ENCODE measurements at regions not wholly inside any gene's neighbourhood (a gene's known extent, or its start where the extent isn't known, plus 50 kb on each side); places are given as distances from the start of the nearest gene placed in this dataset.

DNA sequence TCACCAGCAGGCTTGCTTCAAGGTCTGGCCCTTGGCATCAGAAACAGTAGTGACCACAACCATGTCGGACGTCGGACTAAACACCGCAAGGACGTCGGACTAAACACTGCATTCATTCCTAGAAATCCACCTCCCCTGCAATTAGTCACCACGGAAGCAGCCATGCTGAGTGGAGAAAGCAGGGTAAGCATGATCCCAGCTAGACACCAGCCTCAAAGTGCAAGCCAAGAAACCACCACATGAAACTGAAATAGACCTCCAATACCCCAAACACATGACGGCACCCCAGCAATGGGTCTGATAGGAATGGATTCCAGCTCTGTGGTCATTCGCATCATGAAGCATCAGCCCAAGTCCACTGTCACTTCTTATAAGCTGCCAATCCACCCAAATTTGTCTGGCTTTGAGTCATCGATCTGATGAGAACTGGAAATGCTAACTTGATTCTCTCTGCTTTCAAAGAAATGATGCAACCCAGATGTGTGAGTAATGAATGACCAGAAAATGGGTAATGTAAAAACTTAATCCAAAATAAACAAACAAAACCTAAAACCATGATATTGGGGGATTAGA is 348.3 kb upstream of the TMCO5A start:
- no peak for FAIRE-seq

- FAIRE-seq: no peak
These were observed 347.5 kb upstream of the TMCO5A start for GRCh38 chr15:37586976-37587375.

- FAIRE-seq: no peak
These were observed 340.0 kb upstream of the TMCO5A start for GRCh38 chr15:37594417-37594816.

DNA sequence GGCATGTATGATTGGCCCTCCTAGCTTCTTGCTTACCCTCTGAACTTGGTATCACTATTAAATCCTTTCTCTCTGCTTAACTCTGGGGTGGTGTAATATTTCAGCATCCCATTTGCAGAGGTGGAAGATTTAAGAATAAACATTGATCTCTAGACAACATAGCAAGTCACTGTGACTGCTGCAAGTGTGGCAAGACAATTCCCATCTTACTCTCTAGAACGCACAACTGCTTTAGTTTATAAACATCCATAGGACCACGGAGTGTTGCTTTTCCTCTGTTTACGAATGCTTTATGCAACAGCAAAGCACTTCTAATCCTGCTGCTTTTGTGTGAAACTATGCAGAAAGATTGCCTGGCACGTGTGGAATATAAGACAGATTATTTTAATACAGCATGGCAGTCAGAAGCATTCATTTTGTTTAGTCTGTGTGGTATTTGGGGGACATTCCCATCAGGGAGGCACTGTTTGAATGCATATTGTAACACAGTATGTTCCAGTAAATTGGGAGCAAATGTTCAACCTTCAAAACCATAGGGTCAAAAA is 338.9 kb upstream of the TMCO5A start:
- FAIRE-seq: peak; percentile 3

DNA sequence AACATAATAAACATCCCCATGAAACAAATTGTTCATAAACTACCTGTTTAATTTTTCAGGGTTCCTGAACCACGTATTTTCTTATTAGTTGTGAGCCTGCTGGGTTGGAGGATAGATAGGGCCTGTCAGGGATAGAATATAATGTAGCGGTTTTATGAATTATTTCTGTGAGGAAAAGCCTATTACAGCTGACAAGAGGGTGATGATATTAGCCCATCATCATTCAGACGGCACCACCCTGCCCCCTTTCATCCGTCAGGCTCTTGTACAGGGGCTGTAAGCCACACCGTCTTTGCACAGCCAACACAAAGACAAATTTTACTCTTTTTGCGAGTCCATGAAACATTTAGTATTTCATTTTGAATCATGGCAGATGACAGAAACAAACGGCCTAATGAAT is 335.3 kb upstream of the TMCO5A start:
- no peak for FAIRE-seq

DNA sequence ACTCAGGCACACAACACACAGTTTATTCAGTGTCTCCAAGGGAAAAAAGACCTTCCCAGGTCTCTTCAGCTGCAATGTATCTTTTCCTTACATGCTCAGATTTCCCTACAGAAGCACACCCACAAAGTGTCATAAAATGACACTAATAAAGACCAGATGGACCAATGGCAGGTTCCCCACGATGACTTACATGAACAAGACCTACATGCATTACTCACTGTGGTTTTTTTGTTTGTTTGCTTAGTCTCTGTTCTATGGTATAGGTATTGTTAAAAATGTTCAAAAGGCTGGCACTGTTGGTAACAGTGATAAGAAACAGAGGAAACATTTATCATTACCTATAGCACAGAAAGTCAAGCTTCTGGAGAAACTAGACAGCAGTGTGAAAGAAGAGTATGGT is 318.2 kb upstream of the TMCO5A start:
- no peak for FAIRE-seq

DNA sequence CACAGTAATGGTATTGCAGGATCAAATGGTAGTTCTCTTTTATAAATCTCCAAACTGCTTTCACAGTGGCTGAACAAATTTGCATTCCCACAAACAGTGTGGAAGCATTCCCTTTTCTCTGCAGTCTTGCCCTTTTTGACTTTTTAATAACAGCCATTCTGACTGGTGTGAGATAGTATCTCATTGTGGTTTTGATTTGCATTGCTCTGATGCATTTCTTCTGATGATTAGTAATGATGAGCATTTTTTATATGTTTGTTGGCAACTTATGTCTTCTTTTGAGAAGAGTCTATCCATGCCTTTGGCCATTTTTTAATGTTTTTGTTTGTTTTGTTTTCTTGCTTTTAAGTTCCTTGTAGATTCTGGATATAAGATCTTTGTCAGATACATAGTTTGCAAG is 316.1 kb upstream of the TMCO5A start:
- FAIRE-seq: no peak

DNA sequence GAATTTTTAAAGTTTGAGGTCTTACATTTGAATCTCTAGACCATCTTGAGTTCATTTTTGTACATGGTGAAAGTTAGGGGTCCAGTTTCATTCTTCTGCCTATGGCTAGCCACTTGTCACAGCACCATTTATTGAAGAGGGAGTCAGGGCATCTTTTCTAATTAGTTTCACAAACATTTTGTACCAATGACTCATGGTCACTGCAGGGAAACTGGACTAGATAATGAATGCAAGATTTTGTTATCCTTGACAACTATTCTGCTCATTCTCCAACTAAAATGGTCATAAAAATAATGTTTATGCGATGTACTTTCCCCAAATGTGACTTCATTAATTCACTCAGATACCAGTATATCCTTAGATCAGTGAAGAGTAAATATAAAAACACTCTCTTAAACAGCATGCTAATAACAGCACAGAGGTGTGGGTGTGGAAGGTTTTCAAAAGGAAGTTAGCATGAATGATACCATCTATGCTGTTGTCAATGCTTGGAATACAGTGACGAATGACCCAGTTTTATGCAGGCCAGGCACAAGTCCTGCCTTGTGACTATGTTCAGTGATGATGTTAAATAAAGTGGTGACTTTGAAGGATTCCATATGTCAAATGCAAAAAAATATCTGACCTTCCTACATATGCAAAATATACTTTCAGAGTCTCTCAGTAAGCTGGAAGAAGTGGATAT is 314.9 kb upstream of the TMCO5A start:
- no peak for FAIRE-seq

DNA sequence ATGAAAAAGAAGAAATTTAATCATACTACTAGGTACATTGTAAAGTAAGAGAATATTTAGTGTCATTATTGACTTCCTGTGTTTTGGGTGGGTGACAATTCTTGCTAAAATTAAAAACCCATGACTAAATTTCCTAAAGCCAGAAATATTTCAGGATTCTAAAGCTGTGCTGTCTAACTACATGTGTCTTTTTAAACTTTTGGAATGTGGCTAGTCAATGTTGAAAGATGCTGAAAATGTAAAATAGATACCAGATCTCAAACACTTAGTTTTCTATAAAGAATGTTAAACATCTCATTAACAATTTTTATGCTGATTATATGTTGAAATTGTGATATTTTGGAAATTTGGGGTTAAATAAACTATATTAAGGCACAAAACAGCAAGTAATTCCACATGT is 308.9 kb upstream of the TMCO5A start:
- FAIRE-seq: no peak

DNA sequence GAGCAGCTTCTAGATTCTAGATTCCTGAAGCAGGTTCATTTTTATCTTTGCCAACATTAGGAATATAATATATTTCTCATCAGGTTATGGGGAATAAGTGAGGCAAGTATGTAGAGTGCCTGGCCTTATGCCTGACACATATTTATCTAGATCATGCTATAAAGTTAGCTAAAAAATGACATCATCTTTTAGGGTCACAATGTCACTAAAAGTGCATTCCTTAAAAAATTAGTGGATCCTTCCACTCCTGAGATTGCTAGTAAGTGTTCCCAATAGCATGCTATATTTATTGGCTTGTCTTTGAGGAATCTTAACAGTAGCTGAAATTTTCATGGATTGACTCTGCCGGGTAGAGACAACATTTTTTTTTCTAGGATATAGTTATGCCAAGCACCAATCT is 305.9 kb upstream of the TMCO5A start:
- FAIRE-seq: no peak

- FAIRE-seq: no peak
These were observed 297.7 kb upstream of the TMCO5A start for GRCh38 chr15:37636736-37637135.

- FAIRE-seq: no peak
These were observed 296.3 kb upstream of the TMCO5A start for GRCh38 chr15:37638116-37638515.

DNA sequence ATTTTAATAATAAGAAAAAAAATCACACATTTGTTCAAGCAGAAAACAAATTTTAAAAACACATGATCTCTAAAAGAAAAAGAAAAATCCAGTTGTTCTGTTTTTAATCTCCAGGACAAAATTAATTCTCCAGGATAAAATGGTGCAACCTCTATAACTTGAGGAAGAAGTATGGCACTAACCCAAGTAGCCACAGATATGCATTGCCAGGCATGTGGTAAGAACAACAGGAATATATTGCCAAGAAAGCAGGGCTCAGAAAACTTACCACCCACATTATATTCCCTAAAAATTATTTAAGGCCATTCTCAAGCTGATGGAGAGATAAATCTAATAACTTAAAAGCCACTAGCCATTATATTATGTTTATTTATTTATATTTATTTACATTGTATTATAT is 295.7 kb upstream of the TMCO5A start:
- FAIRE-seq: no peak

DNA sequence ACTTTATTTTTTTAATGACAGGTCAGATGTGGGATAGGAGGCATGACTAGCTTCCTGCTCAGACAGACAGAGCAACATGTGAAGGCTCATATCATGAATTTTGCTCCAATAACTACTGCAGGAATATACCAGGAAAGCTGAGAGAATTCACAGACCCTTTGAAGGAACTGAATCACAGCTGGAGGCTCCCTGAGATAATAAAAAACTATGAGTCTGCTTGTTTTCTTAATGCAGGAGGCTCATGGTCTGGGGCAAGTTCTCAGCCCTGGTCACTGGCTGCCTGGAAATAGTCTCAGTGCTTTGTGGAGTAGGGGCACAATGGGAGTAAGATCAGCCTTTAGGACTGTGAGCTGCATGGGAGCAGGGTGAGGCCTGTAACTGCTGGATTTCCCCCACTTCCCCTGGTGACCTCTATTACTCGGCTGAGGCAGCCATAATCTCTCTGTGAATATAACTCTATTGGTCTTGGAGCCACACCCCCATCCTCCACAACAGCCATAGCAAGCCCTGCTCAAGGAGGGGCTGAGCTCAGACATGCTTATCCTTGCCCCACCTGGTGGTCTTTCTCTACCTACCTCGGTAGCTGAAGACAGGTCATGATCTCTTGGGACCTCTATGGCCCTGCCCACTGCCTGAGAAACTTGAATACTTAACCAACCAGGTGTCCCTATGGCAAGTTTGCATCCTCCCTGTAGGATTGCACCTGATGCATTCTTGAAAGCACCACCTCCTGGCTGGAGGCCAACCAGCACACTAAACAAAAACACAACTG is 281.6 kb upstream of the TMCO5A start:
- no peak for FAIRE-seq

GRCh38 chr15:37678124-37678523 is 256.3 kb upstream of the TMCO5A start:
- no peak for FAIRE-seq

DNA sequence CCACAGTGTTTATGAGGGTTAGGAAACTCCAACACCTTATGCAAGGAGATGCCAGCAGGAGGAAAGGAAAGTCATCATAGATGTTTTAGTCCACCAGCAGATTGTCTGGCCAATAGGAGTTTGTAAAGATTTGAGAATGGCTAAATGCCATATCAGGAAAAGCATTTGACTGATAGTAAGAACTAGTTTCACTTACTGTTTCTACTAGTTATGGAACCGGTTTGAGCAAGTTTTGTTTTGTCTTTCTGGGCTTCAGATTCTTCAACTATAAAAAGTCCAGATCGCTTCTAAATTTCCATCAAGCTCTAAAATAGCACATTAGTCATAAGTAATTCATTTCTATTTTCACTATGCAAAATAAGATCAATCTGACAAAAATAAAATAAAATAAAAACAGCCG is 254.8 kb upstream of the TMCO5A start:
- FAIRE-seq: no peak

DNA sequence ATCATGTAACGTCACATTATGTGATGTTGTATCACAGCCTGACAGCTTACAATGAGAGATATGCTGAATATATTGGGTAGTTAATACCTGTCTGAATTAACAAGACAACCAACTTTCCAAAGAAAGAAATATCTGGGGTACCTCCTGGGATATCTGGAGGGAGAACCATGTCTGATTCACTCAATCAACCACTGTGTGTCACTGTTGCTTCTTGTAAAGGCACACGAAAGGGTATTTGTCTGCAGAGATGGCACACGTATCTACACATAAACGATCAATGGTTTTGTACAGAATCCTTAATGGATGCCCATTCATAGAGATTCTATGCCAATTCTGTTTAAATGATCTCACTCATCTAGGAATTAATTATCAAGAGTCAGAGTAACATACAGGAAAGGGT is 252.1 kb upstream of the TMCO5A start:
- FAIRE-seq: no peak

GRCh38 chr15:37691911-37692310 is 242.5 kb upstream of the TMCO5A start:
- no peak for FAIRE-seq

GRCh38 chr15:37693926-37694325 is 240.5 kb upstream of the TMCO5A start:
- FAIRE-seq: no peak

GRCh38 chr15:37695719-37696118 is 238.7 kb upstream of the TMCO5A start:
- no peak for FAIRE-seq

DNA sequence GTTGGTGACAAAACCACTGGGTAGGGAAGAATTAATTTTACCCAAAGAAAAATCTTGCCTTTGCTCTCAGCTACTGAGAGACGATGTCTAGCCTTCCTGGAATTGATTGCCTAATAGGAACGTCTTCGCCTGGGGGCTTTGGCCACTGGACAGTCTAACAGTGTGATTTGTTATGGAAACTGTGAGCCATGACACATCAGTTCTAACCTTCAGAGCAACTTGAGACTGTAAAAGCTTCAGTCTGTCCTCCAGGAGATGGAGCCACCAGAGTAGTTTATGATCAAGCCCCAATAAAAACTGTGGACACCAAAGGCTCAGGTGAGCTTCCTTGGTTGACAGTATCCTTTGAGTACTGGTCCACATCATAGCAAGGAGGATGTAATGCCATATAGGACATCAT is 235.8 kb upstream of the TMCO5A start:
- no peak for FAIRE-seq

- no peak for FAIRE-seq
These were observed 233.2 kb upstream of the TMCO5A start for GRCh38 chr15:37701230-37701629.

DNA sequence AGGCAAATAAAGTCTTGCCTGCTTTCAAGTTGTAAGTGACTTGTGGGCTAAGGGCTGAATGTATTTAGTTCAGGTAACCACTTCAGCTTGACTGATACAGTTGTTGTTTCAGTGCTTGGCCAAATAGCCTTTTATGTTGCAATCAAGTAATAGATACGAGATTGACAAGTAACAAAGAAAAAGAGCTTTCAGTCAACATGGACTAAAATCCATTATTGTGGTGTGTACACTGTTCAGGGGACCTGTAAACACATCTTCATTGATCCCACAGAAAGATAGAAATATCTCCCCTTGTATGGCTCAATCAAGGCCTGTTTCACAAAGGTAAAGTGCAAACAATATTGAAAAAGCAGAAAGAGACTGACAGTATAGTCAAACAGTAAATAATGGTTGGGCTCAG is 224.8 kb upstream of the TMCO5A start:
- no peak for FAIRE-seq

DNA sequence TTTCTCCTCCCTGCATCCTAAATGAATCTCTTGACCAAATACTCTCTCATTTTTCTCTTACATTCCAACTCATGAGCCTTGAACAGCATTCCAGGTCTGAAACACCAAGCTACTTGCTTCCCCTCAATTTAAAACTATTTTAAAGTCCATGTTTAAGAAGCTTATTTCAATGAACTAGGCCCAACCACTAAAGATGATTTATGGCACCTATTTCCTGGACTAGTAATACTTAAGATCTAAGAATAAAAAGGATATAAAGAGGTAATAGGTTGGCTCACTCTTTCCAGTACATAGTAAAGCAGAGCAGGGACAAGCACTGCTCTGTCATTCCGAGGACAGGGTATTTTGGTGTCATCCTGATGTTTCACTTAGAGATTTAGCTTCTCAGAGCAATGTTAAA is 219.3 kb upstream of the TMCO5A start:
- FAIRE-seq: no peak
